Gastroesophageal sphincter (tissue), 3 donors: ENCODE measurements at regions not wholly inside any gene's neighbourhood (a gene's known extent, or its start where the extent isn't known, plus 50 kb on each side); places are given as distances from the start of the nearest gene placed in this dataset.

Experiments
- EP300 ChIP-seq: sonication (generic); formaldehyde crosslinking; IDR thresholded peaks from one replicate; pipeline ENCODE4 v1.6.1; 2017; ENCODE audit warnings: antibody characterized with exemption, mild to moderate bottlenecking
- POLR2A ChIP-seq, 2 donors: fragments of 450-650 bp; IDR thresholded peaks; one replicate each; pipeline ENCODE4 v1.6.1; 2017; ENCODE audit warnings: antibody characterized with exemption in 2 of 2, mild to moderate bottlenecking in 2 of 2, moderate library complexity in 1 of 2
- POLR2AphosphoS5 ChIP-seq: sonication (generic); formaldehyde crosslinking; IDR thresholded peaks from one replicate; pipeline ENCODE4 v1.6.1; 2017; ENCODE audit warnings: antibody characterized with exemption
- TF ChIP-seq, protein P1 (sequence below), 4 experiments: fragments of 200-600 bp in 2 of 4; fragments of 450-650 bp in 2 of 4; sonication (generic) in 1 of 4; IDR thresholded peaks; one replicate each; pipeline ENCODE4 v1.5.1; 2017 to 2019; ENCODE audit warnings: antibody characterized with exemption in 4 of 4, mild to moderate bottlenecking in 2 of 4, moderate library complexity in 2 of 4

DNA sequence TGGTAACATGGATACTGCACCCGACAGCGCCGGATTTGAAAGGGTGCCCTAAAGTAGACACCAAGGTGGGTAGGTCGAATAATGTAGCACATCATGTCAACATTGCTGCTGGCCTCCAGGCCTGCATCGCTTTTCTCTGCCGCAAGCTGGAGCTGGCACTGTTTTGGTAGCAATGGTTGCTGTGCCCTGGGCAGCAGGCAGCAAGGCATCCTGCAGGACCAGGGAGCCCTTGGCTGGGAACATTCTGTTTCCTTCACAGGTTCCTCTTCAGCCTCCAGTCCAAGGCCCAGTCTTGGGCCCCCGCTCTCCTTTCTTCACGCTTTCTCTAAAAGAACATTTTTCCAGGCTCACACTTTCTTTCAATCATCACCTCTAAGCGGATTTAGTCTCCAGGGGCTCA, 365.8 kb upstream of the JARID2 start:
- TF ChIP-seq, protein P1, sequence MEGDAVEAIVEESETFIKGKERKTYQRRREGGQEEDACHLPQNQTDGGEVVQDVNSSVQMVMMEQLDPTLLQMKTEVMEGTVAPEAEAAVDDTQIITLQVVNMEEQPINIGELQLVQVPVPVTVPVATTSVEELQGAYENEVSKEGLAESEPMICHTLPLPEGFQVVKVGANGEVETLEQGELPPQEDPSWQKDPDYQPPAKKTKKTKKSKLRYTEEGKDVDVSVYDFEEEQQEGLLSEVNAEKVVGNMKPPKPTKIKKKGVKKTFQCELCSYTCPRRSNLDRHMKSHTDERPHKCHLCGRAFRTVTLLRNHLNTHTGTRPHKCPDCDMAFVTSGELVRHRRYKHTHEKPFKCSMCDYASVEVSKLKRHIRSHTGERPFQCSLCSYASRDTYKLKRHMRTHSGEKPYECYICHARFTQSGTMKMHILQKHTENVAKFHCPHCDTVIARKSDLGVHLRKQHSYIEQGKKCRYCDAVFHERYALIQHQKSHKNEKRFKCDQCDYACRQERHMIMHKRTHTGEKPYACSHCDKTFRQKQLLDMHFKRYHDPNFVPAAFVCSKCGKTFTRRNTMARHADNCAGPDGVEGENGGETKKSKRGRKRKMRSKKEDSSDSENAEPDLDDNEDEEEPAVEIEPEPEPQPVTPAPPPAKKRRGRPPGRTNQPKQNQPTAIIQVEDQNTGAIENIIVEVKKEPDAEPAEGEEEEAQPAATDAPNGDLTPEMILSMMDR (IDR thresholded peaks at IDR 0.05) = no peak
- TF ChIP-seq POLR2A (IDR thresholded peaks at IDR 0.05) = no peak
- TF ChIP-seq EP300 = no peak
- no peak for TF ChIP-seq POLR2AphosphoS5
